SKM-1 (cell line): ENCODE measurements at regions not wholly inside any gene's neighbourhood (a gene's known extent, or its start where the extent isn't known, plus 50 kb on each side); places are given as distances from the start of the nearest gene placed in this dataset.

Experiments
- DNase-seq: peaks from one replicate; lab custom pipeline; 2025; ENCODE audit not compliant: unreplicated experiment; lab: John Stamatoyannopoulos, UW

GRCh38 chr1:82445132-82445531 is 644.4 kb downstream of the ADGRL2 start:
- no peak for DNase-seq

- no peak for DNase-seq
Measured at GRCh38 chr1:82441402-82441801, 640.7 kb downstream of the ADGRL2 start.

DNA sequence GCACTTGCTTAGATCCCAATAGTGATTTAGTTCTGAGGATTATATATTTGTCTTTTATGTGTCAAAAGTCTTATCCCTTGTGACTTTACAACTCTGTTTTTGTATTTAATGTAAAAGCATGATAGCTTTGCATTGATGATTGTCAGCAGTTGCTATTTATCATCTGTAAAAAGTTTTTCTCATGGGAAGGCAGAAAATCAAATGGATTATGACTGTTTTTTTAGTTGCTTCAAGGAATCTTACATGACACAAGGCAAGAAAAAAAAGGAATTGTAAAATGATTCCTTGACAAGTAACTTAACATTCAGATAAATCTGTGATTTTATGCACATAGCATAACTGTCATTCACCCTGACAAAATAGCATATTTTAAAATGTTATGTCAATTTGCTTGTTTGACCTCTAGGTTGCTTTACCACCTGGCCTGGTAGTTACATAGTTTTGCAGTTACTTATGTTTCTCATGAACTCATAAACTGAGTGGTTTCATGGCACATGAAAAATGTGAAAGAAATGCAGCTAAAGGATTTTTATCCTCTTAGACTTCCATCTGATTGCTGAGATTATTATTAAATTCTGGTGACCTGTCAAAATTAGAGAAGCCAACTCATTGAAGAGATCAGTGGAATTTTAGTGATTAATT is 622.6 kb downstream of the ADGRL2 start:
- no peak for DNase-seq

- no peak for DNase-seq
Measured at GRCh38 chr1:82421782-82422181, 621.0 kb downstream of the ADGRL2 start.

GRCh38 chr1:82420584-82420983 is 619.9 kb downstream of the ADGRL2 start:
- no peak for DNase-seq

DNA sequence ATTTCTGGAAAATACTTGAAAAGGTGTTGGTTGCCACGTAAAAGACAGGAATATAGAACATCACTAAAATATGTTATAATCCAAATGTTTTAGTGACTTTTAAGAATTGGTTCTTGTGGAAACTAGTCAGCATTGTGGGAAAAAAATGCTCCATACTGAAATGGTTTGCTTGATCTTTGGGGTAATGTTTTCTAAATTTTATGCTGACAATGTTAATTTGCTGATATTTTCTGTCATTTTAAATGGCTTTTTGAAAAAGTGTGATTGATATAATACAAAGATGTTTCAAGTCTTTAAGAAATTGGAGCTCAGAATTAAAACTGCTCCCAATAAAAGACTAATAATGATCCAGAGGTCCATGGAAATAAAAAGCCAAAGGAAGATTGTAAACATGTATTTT is 610.9 kb downstream of the ADGRL2 start:
- no peak for DNase-seq

DNA sequence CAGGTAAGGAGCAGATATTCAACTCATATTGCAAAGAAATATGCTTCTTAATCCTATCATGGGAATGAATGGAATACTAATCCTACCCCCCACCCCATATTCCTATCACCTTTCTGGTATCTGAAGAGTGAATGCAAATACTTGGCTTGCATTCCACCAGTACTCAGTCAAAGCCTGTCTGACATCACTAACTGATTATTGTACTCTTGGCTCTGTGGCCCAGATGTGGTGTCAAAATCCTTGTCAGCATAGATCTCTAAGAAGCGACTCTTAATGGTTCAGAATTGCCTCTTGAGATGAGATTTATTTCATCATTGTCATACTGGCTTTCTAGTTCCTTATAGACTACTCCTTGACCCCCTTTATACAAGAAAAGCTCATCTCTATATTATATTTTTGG is 604.6 kb downstream of the ADGRL2 start:
- no peak for DNase-seq

GRCh38 chr1:82401116-82401515 is 600.4 kb downstream of the ADGRL2 start:
- no peak for DNase-seq

DNA sequence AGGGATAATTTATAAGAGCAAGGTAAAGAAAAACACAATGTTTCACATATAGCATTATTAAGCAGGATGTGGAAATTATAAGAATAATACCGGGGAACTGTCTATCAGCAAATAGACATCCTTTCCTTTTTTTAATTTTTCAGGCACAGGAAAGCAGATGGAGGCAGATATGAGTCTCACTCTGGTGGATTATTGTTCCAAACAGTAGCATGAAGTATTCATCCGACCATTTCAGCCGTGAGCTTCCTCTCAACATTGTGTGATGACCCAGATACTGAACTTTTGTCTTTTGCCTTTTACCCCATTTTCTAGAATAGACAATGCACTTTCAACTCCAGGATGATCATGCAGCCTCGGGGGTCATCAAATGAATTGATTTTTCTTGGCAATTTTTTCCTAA is 599.8 kb downstream of the ADGRL2 start:
- no peak for DNase-seq

- DNase-seq = no peak
Measured at GRCh38 chr1:82399093-82399492, 598.4 kb downstream of the ADGRL2 start.

DNA sequence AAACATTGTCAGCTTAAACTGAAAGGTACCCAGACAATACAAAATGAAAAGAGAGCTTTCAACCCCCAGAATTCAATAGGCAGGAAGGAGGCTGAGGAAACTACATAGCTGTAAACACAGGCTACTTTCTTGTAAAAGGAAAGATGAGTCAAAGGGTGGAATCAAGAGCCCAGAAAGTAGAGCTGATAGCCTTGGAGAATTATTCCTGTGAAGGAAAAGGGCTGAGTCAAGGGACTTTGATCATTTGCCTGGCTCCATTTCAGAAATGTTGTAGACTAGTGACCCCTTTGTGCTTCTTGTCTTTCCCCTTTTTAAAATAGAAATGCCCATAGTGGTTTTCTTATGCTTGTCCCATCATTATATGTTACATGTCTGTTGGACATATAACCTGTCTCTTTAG is 597.6 kb downstream of the ADGRL2 start:
- DNase-seq = no peak

GRCh38 chr1:82395440-82395839 is 594.7 kb downstream of the ADGRL2 start:
- DNase-seq = no peak

DNA sequence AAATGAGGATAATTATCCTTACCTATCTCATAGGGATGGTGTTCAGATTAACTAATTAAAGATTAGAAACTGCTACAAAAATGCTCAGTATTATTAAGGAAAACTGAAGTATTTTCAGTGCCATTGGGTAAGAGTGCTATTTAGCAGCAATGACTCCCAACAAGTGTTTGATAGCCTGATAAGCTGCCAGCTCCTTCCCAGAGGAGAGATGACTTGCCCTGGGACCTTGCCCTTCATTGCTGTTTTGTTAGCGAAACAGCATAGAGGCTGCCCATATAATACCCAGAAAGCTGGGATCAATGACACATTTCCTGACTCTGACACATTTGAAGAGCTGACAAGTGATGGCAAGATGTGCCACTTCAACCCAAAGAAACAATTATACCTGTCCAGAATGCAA is 592.2 kb downstream of the ADGRL2 start:
- DNase-seq = no peak

DNA sequence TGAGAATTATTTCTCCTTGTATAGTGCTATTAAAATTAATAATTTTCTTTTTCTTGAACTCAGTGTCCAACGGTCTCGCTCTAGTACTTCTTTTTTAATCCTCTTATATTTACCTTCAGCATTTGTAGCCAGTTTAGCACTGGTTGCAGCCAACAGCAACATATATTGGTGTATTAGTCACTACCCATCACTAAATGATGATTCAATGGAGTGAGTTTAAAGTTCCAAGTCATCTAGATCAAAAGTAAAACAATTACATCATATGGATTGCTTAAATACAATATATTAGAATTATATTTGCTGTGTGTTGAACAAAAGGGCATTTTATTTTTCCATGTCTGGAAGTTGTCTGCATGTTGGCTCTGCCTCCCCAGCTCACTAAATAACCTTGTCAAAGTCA is 591.8 kb downstream of the ADGRL2 start:
- no peak for DNase-seq

DNA sequence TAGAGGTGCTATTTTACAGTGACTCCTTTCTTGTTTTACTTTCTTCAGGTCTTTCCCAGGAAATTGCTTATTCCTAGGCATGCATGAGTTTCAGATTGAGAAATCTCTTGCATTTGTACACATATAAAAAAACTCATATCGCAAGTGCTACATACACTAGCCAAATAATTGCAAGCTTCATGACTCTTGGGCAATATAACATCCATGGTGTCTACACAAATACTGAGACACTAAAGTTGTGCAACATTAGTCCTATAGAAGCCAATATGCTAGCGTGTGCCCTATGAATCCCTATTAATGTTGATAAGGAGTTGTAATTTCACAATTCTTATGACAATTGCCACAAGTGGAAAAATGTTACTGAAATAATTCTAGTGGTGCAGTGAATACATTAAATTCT is 591.0 kb downstream of the ADGRL2 start:
- DNase-seq = no peak

GRCh38 chr1:82390627-82391026 is 589.9 kb downstream of the ADGRL2 start:
- DNase-seq = no peak

DNA sequence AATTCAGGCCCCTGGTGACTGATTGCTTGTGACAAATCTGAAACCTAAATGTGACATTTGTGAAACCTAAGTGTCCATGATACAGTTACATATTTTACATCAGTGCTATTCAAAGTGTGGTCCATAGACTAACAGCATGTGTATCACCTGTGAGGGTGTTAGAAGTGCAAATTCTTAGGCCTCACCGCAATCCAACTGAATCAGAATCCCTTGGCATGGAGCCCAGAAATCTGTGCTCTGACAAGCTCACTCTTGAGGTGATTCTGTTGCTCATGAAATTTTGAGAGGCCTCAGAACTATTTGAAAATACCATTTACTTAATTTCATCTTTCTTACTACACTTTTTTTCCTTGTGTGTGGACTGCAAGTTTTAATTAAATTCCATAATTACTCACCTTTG is 587.9 kb downstream of the ADGRL2 start:
- no peak for DNase-seq

GRCh38 chr1:82387012-82387366 is 586.3 kb downstream of the ADGRL2 start:
- DNase-seq = no peak

DNA sequence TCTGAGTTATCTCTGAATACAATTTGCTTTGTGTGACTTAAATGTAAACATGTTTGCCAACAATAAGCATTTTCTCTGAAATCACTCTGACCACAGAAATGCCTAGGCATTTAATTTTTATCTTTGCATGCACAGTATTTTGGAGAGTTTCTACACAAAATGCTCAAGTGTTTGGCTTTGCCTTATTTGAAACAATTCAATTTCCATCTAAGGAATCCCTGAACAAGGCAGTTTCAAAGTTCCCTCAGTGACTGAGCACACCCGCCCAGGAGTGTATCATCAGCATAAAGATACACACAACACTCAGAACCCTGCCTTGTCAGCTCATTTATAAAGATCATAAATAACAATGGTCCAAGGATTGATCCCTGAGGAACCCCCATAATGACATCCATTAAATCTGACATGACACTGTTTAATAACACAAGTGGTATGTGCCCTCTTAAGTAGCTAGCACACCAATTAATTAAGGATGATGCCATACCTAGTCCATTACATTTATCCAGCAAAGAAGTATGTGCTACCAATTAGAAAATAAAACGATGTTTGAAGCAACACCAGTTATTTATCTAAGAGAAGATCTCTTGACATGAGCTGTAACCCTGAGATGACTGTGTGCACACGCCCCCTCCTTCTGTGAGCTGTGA is 585.8 kb downstream of the ADGRL2 start:
- DNase-seq = no peak

GRCh38 chr1:82384776-82385175 is 584.0 kb downstream of the ADGRL2 start:
- no peak for DNase-seq

DNA sequence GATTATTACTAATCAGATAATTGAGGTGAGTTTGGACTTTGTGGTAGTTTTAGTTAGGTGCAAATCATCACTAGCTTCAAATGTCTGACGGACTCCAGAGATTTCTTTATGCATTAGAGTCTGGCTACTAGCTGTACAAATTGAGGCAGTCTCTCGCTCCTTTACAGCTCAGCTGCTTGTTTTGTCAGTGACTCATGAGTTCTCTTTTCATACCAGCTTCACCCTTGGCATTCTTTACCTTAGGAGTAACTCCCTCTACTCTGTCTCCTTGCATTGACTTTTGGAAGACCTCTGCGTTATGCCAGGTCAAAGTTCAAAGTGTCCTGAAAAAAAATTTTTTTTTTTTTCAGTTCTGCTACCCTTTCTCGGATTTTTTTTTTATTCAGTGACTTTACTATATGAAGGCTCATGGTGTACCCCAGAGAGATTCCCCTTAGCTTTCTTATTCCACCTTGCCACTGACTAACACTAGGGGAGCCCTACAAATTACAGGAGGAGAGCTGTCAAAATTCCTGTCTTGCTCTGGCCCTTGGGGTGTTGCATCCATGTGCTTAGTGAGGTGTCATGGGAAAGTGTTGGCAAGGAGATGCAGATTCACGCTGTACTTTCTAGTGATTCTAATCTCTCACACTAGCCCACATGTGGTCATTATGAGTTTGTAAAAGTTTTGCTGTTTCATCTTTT is 576.6 kb downstream of the ADGRL2 start:
- no peak for DNase-seq

- DNase-seq = no peak
Measured at GRCh38 chr1:82373710-82374109, 573.0 kb downstream of the ADGRL2 start.
